Activated CD4-positive, alpha-beta T cell treated with anti-CD3 and anti-CD28 coated beads, Interleukin-2, amount 10 ng/mL, durations not matched to agents 24 days and 14 days (primary cell): ENCODE measurements at regions not wholly inside any gene's neighbourhood (a gene's known extent, or its start where the extent isn't known, plus 50 kb on each side); places are given as distances from the start of the nearest gene placed in this dataset.

Experiments
- DNase-seq: peaks from one replicate; pipeline ENCODE4 v3.0.0; 2022
- H3K27ac Mint-ChIP-seq: one replicate; pipeline ENCODE4 v1.8.0; 2022; ENCODE audit warnings: mild to moderate bottlenecking, mixed read lengths
- H3K27me3 Mint-ChIP-seq: one replicate; pipeline ENCODE4 v1.8.0; 2022; ENCODE audit warnings: mixed read lengths
- H3K36me3 Mint-ChIP-seq: one replicate; pipeline ENCODE4 v1.8.0; 2022; ENCODE audit warnings: low read depth, mild to moderate bottlenecking, mixed read lengths
- H3K4me1 Mint-ChIP-seq: one replicate; pipeline ENCODE4 v1.8.0; 2021; ENCODE audit warnings: mixed read lengths
- H3K4me3 Mint-ChIP-seq: one replicate; pipeline ENCODE4 v1.8.0; 2022; ENCODE audit warnings: mild to moderate bottlenecking, moderate library complexity, mixed read lengths
- H3K9me3 Mint-ChIP-seq: one replicate; pipeline ENCODE4 v1.8.0; 2021; ENCODE audit warnings: mixed read lengths
- intact Hi-C: fragments of 100-400 bp; cut with micrococcal nuclease; formaldehyde crosslinking; loops from one replicate; pipeline ENCODE4 v1.15.1; 2023

- H3K4me1 Mint-ChIP-seq = no peaks in the 10 kb centered on the region
- intact Hi-C loops = no loop called here
- H3K36me3 Mint-ChIP-seq = no peaks in the 10 kb centered on the region
- H3K9me3 Mint-ChIP-seq = no peaks in the 10 kb centered on the region
- DNase-seq = no peak
- peaks cover 1% of the 10 kb centered on the region for H3K27me3 Mint-ChIP-seq
- H3K4me3 Mint-ChIP-seq = no peak overlapping the region
- H3K27ac Mint-ChIP-seq = no peak overlapping the region
These were observed 376.2 kb upstream of the C2CD4B start for GRCh38 chr15:62541250-62541649.

DNA sequence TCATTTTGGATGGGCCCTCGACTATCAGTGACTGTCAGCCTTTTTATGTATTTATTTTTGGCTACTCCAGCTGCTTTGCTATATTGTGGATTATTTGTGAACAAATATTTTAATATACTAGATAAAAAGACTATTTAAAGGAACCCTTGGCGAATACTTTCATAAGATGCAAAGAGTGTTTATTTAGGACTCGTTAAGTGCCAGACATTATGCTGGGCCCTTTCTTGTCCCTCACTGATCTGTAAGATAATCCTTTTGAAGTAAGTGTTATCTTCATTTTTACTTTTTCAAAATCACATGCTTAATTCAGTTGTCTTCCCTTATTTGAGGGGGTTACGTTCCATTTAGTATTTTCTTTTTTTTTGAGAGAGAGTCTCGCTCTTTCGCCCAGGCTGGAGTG is 376.8 kb upstream of the C2CD4B start:
- H3K4me3 Mint-ChIP-seq = no peak overlapping the region
- H3K36me3 Mint-ChIP-seq = no peaks in the 10 kb centered on the region
- H3K9me3 Mint-ChIP-seq = no peaks in the 10 kb centered on the region
- H3K27ac Mint-ChIP-seq = no peak overlapping the region
- DNase-seq = no peak
- H3K27me3 Mint-ChIP-seq = peaks cover 1% of the 10 kb centered on the region
- intact Hi-C loops = no loop called here
- no peaks in the 10 kb centered on the region for H3K4me1 Mint-ChIP-seq

DNA sequence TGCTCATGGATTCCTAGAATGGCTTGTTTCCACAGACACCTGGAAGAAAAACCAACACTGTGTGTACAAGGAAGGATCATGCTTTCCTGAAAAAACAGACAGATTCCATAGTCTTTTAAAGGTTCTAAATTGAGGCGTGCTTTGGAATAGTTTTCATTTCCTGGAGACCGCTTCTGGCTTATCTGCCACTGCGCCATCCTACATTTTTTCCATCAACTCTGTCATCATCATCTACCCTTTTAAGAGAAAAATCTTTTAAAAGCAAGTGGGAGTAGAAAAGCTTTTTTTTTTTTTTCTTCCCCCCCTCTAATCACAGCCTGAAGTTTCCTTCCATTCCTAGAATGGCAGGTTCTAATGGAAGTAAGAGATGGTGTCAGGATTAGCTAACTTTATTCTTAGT is 379.4 kb upstream of the C2CD4B start:
- DNase-seq = no peak
- intact Hi-C loops = no loop called here
- no peak overlapping the region for H3K27ac Mint-ChIP-seq
- H3K4me3 Mint-ChIP-seq = no peak overlapping the region
- peaks cover 2% of the 10 kb centered on the region for H3K27me3 Mint-ChIP-seq
- no peaks in the 10 kb centered on the region for H3K4me1 Mint-ChIP-seq
- no peaks in the 10 kb centered on the region for H3K9me3 Mint-ChIP-seq
- no peaks in the 10 kb centered on the region for H3K36me3 Mint-ChIP-seq

- intact Hi-C loops = no loop called here
- H3K9me3 Mint-ChIP-seq = no peaks in the 10 kb centered on the region
- no peaks in the 10 kb centered on the region for H3K4me1 Mint-ChIP-seq
- H3K36me3 Mint-ChIP-seq = no peaks in the 10 kb centered on the region
- H3K27ac Mint-ChIP-seq = no peak overlapping the region
- DNase-seq = no peak
- peaks cover 3% of the 10 kb centered on the region for H3K27me3 Mint-ChIP-seq
- no peak overlapping the region for H3K4me3 Mint-ChIP-seq
These were observed 380.6 kb upstream of the C2CD4B start for GRCh38 chr15:62545467-62546227.

- Mint-ChIP-seq H3K4me3 (no peak overlapping the region), H3K27ac (no peak overlapping the region), H3K9me3 (no peaks in the 10 kb centered on the region), H3K27me3 (peaks cover 3% of the 10 kb centered on the region), H3K36me3 (no peaks in the 10 kb centered on the region), H3K4me1 (no peaks in the 10 kb centered on the region)
- intact Hi-C loops = no loop called here
- DNase-seq = no peak
These were observed 381.5 kb upstream of the C2CD4B start for GRCh38 chr15:62546628-62547027.

- peaks cover 8% of the 10 kb centered on the region for H3K27me3 Mint-ChIP-seq
- intact Hi-C loops = no loop called here
- DNase-seq = no peak
- no peaks in the 10 kb centered on the region for H3K4me1 Mint-ChIP-seq
- no peak overlapping the region for H3K27ac Mint-ChIP-seq
- no peaks in the 10 kb centered on the region for H3K36me3 Mint-ChIP-seq
- no peaks in the 10 kb centered on the region for H3K9me3 Mint-ChIP-seq
- no peak overlapping the region for H3K4me3 Mint-ChIP-seq
These were observed 382.5 kb upstream of the C2CD4B start for GRCh38 chr15:62547584-62547983.

GRCh38 chr15:62549345-62549970 is 384.4 kb upstream of the C2CD4B start:
- H3K36me3 Mint-ChIP-seq = no peaks in the 10 kb centered on the region
- H3K9me3 Mint-ChIP-seq = no peaks in the 10 kb centered on the region
- H3K4me1 Mint-ChIP-seq = no peaks in the 10 kb centered on the region
- no peak overlapping the region for H3K4me3 Mint-ChIP-seq
- H3K27me3 Mint-ChIP-seq = peaks cover 11% of the 10 kb centered on the region
- intact Hi-C loops = no loop called here
- DNase-seq = no peak
- no peak overlapping the region for H3K27ac Mint-ChIP-seq

GRCh38 chr15:62550106-62550505 is 385.0 kb upstream of the C2CD4B start:
- intact Hi-C loops = no loop called here
- no peaks in the 10 kb centered on the region for H3K36me3 Mint-ChIP-seq
- H3K4me1 Mint-ChIP-seq = no peaks in the 10 kb centered on the region
- peaks cover 12% of the 10 kb centered on the region for H3K27me3 Mint-ChIP-seq
- H3K27ac Mint-ChIP-seq = no peak overlapping the region
- no peak overlapping the region for H3K4me3 Mint-ChIP-seq
- no peaks in the 10 kb centered on the region for H3K9me3 Mint-ChIP-seq
- no peak for DNase-seq

DNA sequence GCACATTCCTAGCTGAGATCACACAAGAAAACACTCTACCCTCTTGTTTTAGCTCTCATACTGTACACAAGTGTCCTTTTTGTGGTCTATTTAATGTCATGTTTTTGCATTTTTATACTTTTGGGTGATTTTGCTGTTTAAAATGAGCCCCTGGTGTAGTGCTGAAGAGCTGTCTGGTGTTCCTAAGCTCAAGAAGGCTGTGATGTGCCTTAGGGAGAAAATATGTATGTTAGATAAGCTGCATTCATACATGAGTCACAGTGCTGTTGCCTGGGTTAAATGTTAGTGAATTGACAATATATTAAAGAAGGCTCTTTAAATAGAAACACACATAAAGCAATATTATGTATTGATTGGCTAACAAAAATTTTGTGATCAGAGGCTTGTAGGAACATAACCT is 387.4 kb upstream of the C2CD4B start:
- no peak for DNase-seq
- intact Hi-C loops = no loop called here
- Mint-ChIP-seq H3K9me3 (no peaks in the 10 kb centered on the region), H3K27ac (no peak overlapping the region), H3K27me3 (peaks cover 13% of the 10 kb centered on the region), H3K4me3 (no peak overlapping the region), H3K36me3 (no peaks in the 10 kb centered on the region), H3K4me1 (no peaks in the 10 kb centered on the region)

GRCh38 chr15:62553911-62554563 is 389.0 kb upstream of the C2CD4B start:
- no peaks in the 10 kb centered on the region for H3K9me3 Mint-ChIP-seq
- H3K4me3 Mint-ChIP-seq = no peak overlapping the region
- H3K27ac Mint-ChIP-seq = no peak overlapping the region
- intact Hi-C loops = no loop called here
- H3K27me3 Mint-ChIP-seq = peaks cover 11% of the 10 kb centered on the region
- no peaks in the 10 kb centered on the region for H3K36me3 Mint-ChIP-seq
- DNase-seq = no peak
- H3K4me1 Mint-ChIP-seq = no peaks in the 10 kb centered on the region

DNA sequence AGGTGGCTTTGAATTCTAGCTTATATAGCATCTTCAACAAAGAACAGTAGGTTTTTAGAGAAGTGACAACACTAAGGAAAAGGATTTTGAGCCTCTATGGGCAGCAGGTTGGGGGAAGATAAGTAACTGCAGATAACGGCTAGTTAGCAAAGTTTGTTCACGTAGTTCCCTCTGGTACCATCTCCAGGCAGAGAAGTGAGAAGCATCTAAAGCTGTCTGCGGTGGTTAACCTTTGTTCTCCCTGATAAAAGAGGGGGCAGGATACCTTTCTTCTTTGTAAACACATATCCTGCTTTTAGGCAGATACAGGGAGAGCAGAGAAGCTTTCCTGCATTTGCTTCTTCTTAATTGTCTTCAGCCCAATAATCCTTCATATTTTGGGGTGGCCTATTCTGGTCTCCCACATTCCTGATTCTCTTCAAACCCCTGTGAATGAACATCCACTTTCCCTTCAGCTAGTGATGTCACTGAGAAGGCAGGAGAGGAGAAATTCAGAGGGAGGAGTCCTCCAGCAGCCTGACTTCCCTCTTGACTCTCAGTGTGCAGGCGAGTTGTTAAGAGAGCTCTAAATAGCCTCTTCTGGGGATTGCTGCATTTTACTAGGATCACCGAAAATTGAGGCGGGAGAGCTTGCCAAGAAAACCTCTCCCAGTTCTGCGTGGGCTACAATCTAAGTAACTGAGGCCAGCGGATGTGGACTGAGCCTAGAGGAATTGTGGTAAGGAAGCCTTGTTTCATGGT is 393.7 kb upstream of the C2CD4B start:
- no peaks in the 10 kb centered on the region for H3K9me3 Mint-ChIP-seq
- no peaks in the 10 kb centered on the region for H3K4me1 Mint-ChIP-seq
- H3K36me3 Mint-ChIP-seq = no peaks in the 10 kb centered on the region
- peaks cover 5% of the 10 kb centered on the region for H3K27me3 Mint-ChIP-seq
- H3K27ac Mint-ChIP-seq = no peak overlapping the region
- DNase-seq = no peak
- intact Hi-C loops = no loop called here
- H3K4me3 Mint-ChIP-seq = no peak overlapping the region

GRCh38 chr15:62559381-62559733 is 394.3 kb upstream of the C2CD4B start:
- H3K9me3 Mint-ChIP-seq = no peaks in the 10 kb centered on the region
- no peak overlapping the region for H3K4me3 Mint-ChIP-seq
- H3K36me3 Mint-ChIP-seq = no peaks in the 10 kb centered on the region
- no peak for DNase-seq
- H3K27me3 Mint-ChIP-seq = peaks cover 3% of the 10 kb centered on the region
- intact Hi-C loops = no loop called here
- no peak overlapping the region for H3K27ac Mint-ChIP-seq
- H3K4me1 Mint-ChIP-seq = no peaks in the 10 kb centered on the region

DNA sequence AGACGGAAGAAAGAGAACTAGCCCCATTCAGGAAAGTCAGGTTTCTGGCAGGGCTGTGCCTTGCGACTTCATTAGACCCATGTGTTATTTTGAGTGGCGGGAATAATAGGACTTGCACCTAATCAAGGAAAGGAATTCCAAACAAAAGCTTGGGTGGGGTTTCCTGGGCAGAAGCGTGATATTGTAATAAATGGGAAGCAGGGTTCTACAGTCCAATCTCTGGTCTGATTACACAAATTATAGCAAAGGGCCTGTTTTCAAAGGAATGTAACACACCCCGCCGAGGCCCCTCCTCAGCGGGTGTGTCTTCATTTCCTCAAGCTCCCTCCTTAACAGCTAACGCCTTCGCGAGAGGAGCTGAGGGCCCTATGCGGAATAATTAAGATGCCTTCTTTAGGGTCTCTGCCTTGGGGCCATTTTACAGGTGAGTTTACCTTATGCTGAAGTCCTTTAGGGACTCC is 396.0 kb upstream of the C2CD4B start:
- Mint-ChIP-seq H3K36me3 (no peaks in the 10 kb centered on the region), H3K4me1 (no peaks in the 10 kb centered on the region), H3K9me3 (no peaks in the 10 kb centered on the region), H3K27me3 (peaks cover 1% of the 10 kb centered on the region), H3K27ac (no peak overlapping the region), H3K4me3 (no peak overlapping the region)
- intact Hi-C loops = no loop called here
- no peak for DNase-seq

GRCh38 chr15:62561571-62561970 is 396.5 kb upstream of the C2CD4B start:
- Mint-ChIP-seq H3K4me3 (no peak overlapping the region), H3K27me3 (peaks cover 1% of the 10 kb centered on the region), H3K4me1 (no peaks in the 10 kb centered on the region), H3K36me3 (no peaks in the 10 kb centered on the region), H3K27ac (no peak overlapping the region), H3K9me3 (no peaks in the 10 kb centered on the region)
- intact Hi-C loops = no loop called here
- DNase-seq = no peak
